ENCODE measurements at regions not wholly inside any gene's neighbourhood (a gene's known extent, or its start where the extent isn't known, plus 50 kb on each side); places are given as distances from the start of the nearest gene placed in this dataset.

DNA sequence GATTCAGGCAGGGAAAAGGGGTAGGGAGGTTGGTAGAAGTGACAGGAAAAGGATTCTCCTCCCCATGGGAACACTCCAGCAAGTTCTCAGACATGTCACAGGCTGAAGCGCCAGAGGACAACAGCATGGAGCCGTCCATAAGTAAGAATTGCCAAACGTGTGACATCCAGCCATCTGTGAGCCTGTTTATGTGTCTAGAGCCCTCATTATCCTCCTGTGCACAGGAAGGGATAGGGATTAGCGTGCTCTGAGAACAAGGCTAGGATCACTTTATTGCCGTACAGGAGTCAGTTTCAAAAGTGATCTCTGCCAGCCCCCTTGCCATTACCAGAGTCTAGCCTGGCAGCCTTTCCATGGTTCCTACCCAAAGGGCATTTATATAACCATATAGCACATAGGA, 549.5 kb downstream of the NTRK3 start:
- Histone ChIP-seq H3K9me3 (replicated peaks in 1 of 3) (no peaks in the 10 kb centered on the region), H3K4me3 (no peak overlapping the region), H3K36me3 (replicated peaks in 1 of 2) (no peaks in the 10 kb centered on the region), H3K27ac (no peak overlapping the region), H3K4me1 (replicated peaks in 1 of 2) (no peaks in the 10 kb centered on the region), H3K27me3 (no peaks in the 10 kb centered on the region)
- DNase-seq, result no peak
- intact Hi-C loops (cut with DNase I), result no loop called here
- 69 to 72% (median 70%) methylated on average over 3 to 5 of the region's 5 CpGs for WGBS, 4 donors
- TF ChIP-seq, protein P1, sequence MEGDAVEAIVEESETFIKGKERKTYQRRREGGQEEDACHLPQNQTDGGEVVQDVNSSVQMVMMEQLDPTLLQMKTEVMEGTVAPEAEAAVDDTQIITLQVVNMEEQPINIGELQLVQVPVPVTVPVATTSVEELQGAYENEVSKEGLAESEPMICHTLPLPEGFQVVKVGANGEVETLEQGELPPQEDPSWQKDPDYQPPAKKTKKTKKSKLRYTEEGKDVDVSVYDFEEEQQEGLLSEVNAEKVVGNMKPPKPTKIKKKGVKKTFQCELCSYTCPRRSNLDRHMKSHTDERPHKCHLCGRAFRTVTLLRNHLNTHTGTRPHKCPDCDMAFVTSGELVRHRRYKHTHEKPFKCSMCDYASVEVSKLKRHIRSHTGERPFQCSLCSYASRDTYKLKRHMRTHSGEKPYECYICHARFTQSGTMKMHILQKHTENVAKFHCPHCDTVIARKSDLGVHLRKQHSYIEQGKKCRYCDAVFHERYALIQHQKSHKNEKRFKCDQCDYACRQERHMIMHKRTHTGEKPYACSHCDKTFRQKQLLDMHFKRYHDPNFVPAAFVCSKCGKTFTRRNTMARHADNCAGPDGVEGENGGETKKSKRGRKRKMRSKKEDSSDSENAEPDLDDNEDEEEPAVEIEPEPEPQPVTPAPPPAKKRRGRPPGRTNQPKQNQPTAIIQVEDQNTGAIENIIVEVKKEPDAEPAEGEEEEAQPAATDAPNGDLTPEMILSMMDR (IDR thresholded peaks at IDR 0.05), result no peak
- no peak for TF ChIP-seq POLR2A (IDR thresholded peaks at IDR 0.05)

- H3K4me1 ChIP-seq (replicated peaks in 1 of 2), result no peaks in the 10 kb centered on the region
- 79 to 87% (median 85%) methylated on average over 1 of the region's 1 CpG for WGBS, 4 donors
- H3K4me3 ChIP-seq, result no peak overlapping the region
- H3K27me3 ChIP-seq, result no peaks in the 10 kb centered on the region
- H3K9me3 ChIP-seq (replicated peaks in 1 of 3), result no peaks in the 10 kb centered on the region
- H3K27ac ChIP-seq, result no peak overlapping the region
- TF ChIP-seq, protein P1 (IDR thresholded peaks at IDR 0.05), result no peak
- TF ChIP-seq POLR2A (IDR thresholded peaks at IDR 0.05), result no peak
- no peaks in the 10 kb centered on the region for H3K36me3 ChIP-seq (replicated peaks in 1 of 2)
- intact Hi-C loops (cut with DNase I), result no loop called here
- DNase-seq, result no peak
Observed at GRCh38 chr15:87706001-87706400, 550.5 kb downstream of the NTRK3 start.

- intact Hi-C loops (cut with DNase I), result no loop called here
- Histone ChIP-seq H3K27ac (no peak overlapping the region), H3K27me3 (no peaks in the 10 kb centered on the region), H3K4me1 (replicated peaks in 1 of 2) (no peaks in the 10 kb centered on the region), H3K4me3 (no peak overlapping the region), H3K36me3 (replicated peaks in 1 of 2) (no peaks in the 10 kb centered on the region), H3K9me3 (replicated peaks in 1 of 3) (no peaks in the 10 kb centered on the region)
- TF ChIP-seq, protein P1 (IDR thresholded peaks at IDR 0.05), result no peak
- TF ChIP-seq POLR2A (IDR thresholded peaks at IDR 0.05), result no peak
- no peak for DNase-seq
- 81 to 84% (median 83%) methylated on average over 4 to 5 of the region's 5 CpGs for WGBS, 4 donors
Observed at GRCh38 chr15:87704276-87704675, 552.3 kb downstream of the NTRK3 start.

- Histone ChIP-seq H3K4me3 (no peak overlapping the region), H3K9me3 (replicated peaks in 1 of 3) (no peaks in the 10 kb centered on the region), H3K27ac (no peak overlapping the region), H3K27me3 (no peaks in the 10 kb centered on the region), H3K4me1 (replicated peaks in 1 of 2) (no peaks in the 10 kb centered on the region), H3K36me3 (replicated peaks in 1 of 2) (no peaks in the 10 kb centered on the region)
- intact Hi-C loops (cut with DNase I), result no loop called here
- DNase-seq, result no peak
- 69 to 83% (median 77%) methylated on average over 18 of the region's 18 CpGs for WGBS, 4 donors
- no peak for TF ChIP-seq POLR2A (IDR thresholded peaks at IDR 0.05)
- TF ChIP-seq, protein P1 (IDR thresholded peaks at IDR 0.05), result no peak
Observed at GRCh38 chr15:87703327-87704111, 553.0 kb downstream of the NTRK3 start.
